ENCODE measurements at regions not wholly inside any gene's neighbourhood (a gene's known extent, or its start where the extent isn't known, plus 50 kb on each side); places are given as distances from the start of the nearest gene placed in this dataset.
"Not testable (repeated sequence)": the region's sequence is repeated elsewhere in the genome, so short reads cannot be mapped to it uniquely, and the experiment has no call there.

- DNase-seq (ENCODE audit: low spot score), result no peak
These were observed 55.1 kb downstream of the SOX9 start for GRCh38 chr17:72175787-72176515.

GRCh38 chr17:72176516-72176851 is 55.7 kb downstream of the SOX9 start:
- DNase-seq (ENCODE audit: low spot score), result no peak

- no peak for DNase-seq (ENCODE audit: low spot score)
These were observed 56.3 kb downstream of the SOX9 start for GRCh38 chr17:72176951-72177660.

- DNase-seq (ENCODE audit: low spot score), result no peak
These were observed 56.9 kb downstream of the SOX9 start for GRCh38 chr17:72177738-72178137.

GRCh38 chr17:72182371-72182873 is 61.6 kb downstream of the SOX9 start:
- DNase-seq (ENCODE audit: low spot score), result no peak

- DNase-seq (ENCODE audit: low spot score), result no peak
These were observed 62.4 kb downstream of the SOX9 start for GRCh38 chr17:72183194-72183685.

GRCh38 chr17:72184805-72185204 is 64.0 kb downstream of the SOX9 start:
- no peak for DNase-seq (ENCODE audit: low spot score)

- DNase-seq (ENCODE audit: low spot score), result no peak
These were observed 64.7 kb downstream of the SOX9 start for GRCh38 chr17:72185564-72185963.

- DNase-seq (ENCODE audit: low spot score), result no peak
These were observed 66.7 kb downstream of the SOX9 start for GRCh38 chr17:72187556-72187955.

- no peak for DNase-seq (ENCODE audit: low spot score)
These were observed 68.0 kb downstream of the SOX9 start for GRCh38 chr17:72188801-72189200.

- no peak for DNase-seq (ENCODE audit: low spot score)
These were observed 69.2 kb downstream of the SOX9 start for GRCh38 chr17:72189768-72190593.

- DNase-seq (ENCODE audit: low spot score), result no peak
These were observed 70.5 kb downstream of the SOX9 start for GRCh38 chr17:72191356-72191755.

- DNase-seq (ENCODE audit: low spot score), result no peak
These were observed 71.3 kb downstream of the SOX9 start for GRCh38 chr17:72191921-72192799.

- DNase-seq (ENCODE audit: low spot score), result no peak
These were observed 72.0 kb downstream of the SOX9 start for GRCh38 chr17:72192800-72193192.

GRCh38 chr17:72193391-72194106 is 72.7 kb downstream of the SOX9 start:
- DNase-seq (ENCODE audit: low spot score), result no peak

GRCh38 chr17:72194107-72194440 is 73.3 kb downstream of the SOX9 start:
- not testable (repeated sequence) for DNase-seq (ENCODE audit: low spot score)

- DNase-seq (ENCODE audit: low spot score), result no peak
These were observed 78.4 kb downstream of the SOX9 start for GRCh38 chr17:72199256-72199655.

- no peak for DNase-seq (ENCODE audit: low spot score)
These were observed 83.9 kb downstream of the SOX9 start for GRCh38 chr17:72204742-72205141.

GRCh38 chr17:72205357-72205756 is 84.5 kb downstream of the SOX9 start:
- DNase-seq (ENCODE audit: low spot score), result no peak

- DNase-seq (ENCODE audit: low spot score), result no peak
These were observed 85.0 kb downstream of the SOX9 start for GRCh38 chr17:72205822-72206221.

GRCh38 chr17:72206376-72206775 is 85.6 kb downstream of the SOX9 start:
- no peak for DNase-seq (ENCODE audit: low spot score)

Measured in COLO829 (cell line).